Hypothalamus (tissue), 51 donors: ENCODE measurements at regions not wholly inside any gene's neighbourhood (a gene's known extent, or its start where the extent isn't known, plus 50 kb on each side); places are given as distances from the start of the nearest gene placed in this dataset.

Experiments used
- DNase-seq, 51 donors: peaks; one replicate each; lab custom pipeline; 2025; lab: John Stamatoyannopoulos, UW

DNA sequence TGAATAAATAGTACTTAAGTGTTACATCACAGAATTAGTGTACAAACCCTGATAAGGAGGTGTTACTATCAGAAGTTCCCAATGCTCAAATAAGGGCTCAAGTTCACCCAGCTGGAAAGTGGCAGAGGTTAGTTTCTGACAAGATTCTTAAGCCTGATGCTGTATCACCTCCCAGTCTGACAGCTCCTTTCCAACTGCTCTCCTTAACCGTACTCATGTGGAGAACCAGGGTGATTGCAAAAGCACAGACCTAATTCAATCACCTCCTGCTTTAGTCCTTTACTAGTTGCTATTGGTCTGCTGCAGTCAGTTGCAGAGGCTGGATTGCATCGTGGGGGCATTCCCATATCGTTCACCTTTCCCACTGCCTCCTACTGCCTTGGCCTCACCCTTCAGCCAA lies 100.4 kb upstream of the ZNF618 start:
- no peak for DNase-seq

DNA sequence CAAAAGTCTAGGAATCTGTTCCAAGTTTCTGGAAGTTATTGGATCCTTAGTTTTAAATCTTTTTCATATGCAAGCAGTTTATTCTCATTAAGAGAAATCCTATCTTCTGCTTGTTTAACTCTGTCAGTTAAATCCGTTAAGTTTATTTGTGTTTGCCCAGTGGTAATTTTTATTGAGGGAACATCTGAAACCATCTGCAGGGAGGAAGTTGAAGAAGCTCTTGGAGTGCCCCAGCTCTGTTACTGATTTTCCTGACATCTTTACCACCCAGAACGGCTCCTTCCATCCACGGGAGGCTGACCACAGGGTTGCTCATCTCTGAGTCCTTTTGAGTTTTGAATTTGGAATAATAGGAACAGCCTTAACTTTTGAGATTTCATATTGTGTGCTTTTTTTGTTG lies 99.9 kb upstream of the ZNF618 start:
- DNase-seq = no peak

DNA sequence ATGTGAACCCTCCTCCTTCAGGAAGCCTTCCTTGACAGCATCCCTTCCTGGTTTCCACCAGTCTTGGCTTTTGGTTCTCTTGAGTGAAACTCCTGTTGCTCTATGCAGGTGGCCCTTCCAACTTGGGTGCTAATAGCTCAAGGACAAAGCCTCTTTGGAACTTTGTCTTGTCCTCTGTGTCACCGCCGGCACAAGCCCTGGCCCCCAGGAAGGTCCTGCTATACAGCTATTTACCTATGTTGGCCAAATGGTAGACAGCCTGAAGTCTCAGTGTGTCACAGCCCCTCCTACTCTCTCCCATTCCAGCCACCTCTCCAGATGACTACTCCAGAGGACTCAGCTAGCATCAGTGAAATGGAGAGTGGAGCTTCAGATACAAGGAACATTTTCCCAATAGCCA lies 94.7 kb upstream of the ZNF618 start:
- no peak for DNase-seq

DNA sequence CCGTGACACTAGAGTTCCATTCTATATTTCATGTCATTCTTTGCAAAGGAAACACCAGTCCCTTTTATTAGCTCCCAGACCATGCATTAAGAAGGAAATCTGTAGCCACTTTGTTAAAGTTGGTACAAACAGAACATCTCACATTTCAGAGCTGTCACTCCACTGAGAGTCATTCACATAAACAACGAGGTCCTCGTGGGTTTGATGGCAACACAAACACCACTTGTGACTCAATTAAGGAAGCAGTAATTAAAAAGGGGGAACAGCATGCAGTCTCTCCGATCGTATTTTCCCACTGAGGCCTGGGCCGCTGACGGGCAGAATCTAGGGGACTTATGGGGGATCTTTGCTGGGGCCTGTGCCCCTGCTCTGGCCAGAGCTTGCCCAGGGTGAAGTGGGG lies 94.2 kb upstream of the ZNF618 start:
- DNase-seq = no peak

DNA sequence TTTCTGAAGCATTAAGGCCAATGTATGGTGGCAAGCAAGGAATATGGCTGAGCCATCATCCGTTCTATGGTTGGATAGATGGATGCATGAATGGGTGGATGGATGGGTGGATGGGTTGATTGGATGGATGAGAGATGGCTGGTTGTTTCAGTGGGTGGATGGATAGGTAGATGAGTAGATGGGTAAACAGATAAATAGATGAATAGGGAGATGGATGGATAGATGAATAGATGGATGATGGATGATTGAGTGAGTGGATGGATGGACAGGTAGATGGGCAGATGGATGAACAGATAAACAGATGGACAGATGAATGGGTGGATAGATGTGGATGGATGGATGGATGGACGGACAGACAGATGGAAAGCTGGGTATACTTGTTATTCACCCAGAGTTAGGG lies 92.6 kb upstream of the ZNF618 start:
- no peak for DNase-seq

DNA sequence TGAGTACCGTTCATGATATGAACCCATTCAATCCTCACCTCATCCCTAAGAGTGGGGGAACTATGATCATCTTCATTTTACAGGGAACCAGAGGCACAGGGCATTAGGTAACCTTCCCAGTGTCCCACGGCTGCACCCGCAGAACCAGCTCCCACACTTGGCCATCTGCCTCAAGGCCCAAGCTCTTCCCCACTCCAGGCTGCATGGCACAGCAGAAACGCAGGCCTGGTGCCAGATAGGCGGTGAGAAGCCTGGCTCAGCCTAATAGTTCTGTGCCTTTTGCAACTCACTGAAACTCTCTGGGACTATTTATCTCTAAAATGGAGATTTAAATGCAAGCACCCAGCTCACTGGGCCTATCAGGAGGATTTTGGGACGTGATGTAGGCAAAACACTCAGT lies 90.8 kb upstream of the ZNF618 start:
- DNase-seq = peak in 4 of 51 donors; percentile 1 to 6 (median 2)

DNA sequence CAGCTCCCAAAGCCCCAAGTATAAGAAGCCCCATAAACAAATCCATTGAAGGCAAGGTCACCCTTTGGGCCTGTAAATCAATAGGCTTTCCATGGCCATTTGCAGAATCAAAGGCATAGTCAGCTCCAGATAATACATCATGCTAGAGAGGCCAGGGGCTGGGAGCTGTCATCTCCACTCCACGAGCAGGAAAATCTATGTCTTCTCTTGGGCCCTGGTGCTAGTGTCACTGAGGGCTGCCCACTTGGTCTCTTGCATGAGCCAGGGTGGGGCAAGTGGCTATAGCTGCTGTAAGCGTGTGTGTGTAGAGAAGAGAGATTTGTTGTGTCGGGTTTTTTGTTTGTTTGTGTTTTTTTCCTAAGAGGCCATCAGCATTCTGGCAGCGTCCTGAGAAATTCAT lies 90.0 kb upstream of the ZNF618 start:
- DNase-seq = no peak

DNA sequence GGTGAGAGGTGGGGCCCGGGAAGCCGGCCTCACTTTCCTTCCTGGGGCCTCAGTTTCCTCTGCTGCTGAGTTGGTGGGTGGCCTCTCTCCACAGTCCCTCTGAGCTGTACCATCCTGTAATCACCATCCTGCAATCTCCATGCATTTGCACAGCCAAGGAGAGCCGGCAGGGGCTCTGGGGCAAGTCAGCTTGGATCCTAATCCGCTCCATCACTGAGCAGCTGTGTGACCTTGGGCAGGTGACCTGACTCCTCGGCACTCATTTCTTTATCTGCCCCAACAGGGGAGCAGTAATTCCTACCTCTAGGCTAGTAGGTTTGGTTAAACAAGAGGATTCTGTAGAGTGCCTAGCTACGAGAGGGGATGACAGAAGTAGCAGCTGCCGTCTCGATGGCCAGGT lies 88.2 kb upstream of the ZNF618 start:
- DNase-seq = no peak

DNA sequence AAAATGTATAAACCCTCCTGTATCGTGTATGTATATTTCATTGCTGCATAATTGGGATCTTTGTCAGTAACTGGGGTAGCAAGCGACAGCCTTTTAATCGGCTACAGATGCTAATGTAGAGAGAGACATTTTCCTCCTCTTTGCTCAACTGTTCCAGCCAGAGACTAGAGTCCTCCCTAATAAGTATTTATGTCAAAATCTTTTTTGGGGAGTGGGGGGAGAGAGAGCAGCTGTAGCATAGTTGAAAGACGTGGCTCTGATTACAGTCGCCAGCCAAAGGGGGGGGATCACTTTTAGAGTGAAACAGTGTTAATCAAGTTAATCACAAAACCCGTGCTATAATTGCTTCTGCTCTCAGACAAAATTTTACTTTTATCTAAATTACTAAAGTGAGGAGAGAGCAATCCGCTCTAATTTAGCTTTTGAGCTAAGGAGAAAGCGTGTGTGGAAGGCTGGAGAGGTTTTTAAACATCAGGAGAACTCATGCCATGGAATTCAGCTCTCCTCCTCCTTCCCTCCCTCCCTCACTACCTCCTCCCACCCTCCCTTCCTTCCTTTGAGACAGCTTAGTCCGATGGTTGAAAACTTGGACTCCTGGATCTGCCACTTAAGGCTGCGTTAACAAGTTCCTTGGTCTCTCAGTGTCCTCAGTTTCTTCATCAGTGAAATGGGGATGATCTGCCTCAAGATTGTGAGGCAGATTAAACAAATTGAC lies 87.3 kb upstream of the ZNF618 start:
- no peak for DNase-seq

DNA sequence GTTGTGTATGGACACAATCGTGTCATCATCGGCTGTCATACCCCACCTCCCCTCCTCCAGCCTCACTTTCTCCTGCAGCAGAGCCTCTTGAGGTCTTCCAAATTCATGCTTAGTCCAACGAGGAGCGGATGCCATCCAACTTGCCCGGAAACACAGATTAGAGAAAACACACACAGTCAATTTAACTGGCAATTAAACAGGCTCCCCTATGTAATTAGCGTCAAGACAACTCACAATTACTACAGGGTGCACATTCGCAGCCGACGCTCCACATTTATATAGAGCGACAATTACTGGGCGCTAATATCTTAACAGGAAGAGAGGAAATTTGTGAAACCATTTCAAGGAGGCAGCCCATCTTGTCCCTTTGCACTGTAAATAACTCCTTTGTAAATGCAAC lies 86.0 kb upstream of the ZNF618 start:
- DNase-seq = no peak

DNA sequence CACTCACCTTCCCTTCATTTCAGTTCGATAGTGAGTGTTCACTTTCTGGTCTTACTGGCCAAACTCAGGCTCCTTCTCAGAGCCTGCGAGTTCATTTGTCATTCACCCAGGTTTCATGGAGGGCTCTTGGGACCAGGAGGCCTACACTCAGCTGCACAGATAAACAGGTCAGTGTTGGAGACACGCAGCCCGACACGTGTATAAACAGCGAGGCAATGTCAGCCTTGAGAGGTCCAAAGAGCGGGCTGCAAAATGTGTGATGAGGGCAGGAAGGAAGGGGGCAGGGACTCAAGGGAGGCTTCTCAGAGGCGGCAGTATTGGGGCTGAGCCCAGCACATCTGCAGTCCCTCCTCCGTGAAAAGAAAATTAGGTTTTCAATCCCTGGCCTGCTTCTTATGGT lies 82.6 kb upstream of the ZNF618 start:
- DNase-seq = no peak

DNA sequence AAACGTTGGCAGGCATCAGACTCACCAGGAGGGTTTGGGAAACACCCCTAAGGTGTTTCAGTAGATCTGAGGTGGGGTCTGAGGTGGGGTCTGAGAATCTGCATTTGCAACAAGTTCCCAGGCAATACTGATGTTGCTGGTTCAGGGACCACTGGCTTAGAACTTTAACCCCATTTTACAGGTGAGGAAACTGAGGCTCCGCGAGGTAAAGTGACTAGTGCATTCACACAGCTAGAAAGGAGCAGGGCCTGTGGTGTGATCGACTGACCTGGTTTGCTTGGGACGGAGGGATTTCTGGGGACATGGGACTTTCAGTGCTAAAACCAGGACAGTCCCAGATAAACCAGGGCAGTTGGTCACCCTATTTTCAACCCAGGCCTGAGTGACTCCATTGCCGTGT lies 81.4 kb upstream of the ZNF618 start:
- DNase-seq = no peak

DNA sequence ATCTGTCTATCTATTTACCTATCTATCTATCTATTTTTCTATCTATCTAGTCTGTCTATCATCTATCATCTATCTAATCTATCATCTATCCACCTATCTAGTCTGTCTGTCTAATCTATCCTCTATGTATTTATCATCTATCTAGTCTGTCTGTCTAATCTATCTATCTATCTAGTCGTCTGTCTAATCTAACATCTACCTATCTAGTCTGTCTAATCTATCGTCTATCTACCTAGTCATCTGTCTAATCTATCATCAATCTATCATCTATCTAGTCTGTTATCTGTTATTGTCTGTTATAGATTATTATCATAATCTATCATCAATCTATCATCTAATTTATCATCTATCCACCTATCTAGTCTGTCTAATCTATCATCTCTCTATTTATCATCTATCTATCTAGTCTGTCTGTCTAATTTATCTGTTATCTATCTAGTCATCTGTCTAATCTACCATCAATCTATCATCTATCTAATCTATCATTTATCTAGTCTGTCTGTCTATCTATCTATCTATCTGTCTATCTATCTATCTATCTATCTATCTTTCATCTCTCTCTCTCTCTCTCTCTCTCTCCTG lies 80.2 kb upstream of the ZNF618 start:
- no peak for DNase-seq

DNA sequence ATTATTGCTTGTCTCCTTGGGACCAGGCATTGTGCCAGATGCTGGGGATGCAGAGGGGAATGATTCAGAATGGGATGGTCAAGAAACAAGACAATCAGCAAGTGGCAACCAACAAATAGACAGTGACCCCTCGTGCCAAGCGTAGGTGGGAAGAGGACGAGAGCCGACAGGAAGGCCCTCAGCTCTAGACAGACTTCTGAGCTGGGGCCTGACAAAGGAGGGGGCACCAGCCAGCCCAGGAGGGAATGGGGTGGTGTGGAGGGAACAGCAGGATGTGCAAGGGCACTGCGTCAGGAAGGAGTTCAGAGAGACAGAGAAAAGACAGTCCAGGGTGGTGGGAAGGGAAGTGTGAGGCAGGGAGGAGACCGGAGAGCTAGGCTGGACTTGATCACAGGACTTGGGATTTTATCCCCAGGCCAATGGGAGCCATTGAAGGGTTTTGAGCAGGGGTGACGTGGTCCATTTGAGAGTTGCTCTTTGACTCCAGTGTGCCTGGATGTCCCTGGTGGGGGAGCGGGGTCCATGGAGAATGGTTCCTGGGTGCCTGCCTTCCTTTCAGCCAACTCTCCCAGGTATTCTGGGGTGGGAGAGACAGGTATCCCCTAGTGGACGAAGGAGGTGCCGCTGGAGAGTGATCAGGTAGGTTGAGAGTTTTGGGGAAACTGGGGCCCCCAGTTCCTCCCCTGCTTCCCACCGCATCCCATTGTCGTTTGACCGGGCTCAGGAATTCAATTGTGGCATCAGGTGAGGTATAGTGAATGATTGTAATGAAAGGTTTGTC lies 79.3 kb upstream of the ZNF618 start:
- DNase-seq = no peak

DNA sequence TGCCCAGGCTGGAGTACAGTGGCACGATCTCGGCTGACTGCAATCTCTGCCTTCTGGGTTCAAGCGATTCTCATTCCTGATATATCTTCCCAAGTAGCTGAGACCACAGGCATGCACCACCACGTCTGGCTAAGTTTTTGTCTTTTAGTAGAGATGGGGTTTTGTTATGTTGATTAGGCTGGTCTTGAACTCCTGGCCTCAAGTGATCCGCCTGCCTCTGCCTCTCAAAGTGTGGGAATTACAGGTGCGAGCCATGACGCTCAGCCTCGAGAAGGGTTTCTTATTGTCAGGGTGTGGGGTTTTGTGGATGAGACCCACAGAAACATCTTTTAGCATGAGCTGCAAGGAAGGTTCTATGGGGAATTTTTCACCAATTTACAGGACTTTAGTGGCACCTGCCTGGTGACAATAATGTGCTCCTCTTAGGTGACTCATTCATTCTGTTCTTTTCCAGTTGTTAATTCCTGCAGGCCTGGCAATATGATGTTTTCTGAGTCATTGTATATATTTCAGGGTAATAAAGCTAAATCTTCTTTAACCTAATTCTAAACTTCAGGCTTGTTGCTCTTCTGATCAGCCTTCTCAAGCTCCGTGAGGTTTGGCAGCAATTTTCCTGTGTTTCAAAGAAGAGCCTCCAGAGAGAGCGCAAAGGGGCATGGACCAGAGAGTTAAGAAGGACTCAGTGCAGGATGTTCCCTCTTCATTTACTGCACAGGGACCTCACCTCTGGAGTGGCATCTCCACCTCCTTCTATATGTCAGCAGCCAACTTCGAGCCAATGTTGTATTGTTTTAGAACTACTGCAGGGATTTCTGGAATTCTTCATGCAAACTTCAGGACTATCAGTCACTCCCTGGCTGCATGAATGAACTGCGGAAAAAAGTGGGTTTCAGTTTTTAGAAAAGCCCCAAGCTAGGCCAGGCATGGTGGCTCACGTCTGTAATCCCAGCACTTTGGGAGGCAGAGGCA lies 77.8 kb upstream of the ZNF618 start:
- no peak for DNase-seq

DNA sequence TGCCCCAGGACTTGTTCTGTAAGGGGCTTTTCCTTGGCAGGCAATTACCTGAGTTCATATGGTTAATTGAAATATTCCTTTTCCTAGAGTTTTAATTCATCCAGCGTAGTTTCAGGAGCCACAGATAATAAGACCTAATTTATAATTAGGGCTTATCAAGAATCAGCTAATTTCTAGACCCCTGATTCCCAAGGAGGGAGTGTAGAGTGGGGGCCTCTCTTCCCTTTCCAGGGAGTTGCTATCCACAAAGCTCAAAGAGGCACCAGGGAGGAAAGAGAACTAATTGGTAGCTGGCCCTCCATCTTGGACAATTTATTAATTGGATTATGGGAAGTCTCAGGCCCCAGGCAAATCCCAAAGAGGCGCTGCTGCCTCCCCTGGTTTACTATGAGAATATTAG lies 75.8 kb upstream of the ZNF618 start:
- DNase-seq = no peak

DNA sequence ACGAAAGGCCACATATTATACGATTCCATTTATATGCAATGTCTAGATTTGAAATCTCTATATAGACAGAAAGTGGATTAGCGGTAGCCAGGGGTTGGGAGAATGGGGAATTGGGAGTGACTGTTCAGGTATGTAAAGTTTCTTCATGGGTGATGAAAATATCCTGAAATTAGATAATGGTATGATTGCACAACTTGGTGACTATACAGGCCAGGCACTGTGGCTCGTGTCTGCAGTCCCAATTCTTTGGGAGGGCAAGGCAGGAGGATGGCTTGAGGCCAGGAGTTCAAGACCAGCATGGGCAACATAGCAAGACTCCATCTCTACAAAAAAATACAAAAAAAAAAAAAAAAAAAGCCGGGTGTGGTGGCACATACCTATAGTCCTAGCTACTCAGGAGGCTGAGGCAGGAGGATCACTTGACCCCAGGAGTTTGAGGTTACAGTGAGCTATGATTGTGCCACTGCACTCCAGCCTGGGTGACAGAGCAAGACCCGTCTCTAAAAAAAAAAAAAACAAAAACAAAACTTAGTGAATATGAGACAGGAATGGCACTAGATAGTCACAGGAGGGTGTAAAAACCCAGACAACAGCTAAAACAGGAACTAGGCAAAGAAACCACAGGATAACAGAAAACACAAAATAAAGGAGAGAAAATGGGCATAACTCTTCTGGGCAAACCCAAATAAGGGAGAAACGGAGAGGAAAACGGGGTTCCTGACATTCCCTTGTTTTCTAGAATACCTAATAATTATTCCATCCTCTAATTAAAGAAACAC lies 72.1 kb upstream of the ZNF618 start:
- no peak for DNase-seq

DNA sequence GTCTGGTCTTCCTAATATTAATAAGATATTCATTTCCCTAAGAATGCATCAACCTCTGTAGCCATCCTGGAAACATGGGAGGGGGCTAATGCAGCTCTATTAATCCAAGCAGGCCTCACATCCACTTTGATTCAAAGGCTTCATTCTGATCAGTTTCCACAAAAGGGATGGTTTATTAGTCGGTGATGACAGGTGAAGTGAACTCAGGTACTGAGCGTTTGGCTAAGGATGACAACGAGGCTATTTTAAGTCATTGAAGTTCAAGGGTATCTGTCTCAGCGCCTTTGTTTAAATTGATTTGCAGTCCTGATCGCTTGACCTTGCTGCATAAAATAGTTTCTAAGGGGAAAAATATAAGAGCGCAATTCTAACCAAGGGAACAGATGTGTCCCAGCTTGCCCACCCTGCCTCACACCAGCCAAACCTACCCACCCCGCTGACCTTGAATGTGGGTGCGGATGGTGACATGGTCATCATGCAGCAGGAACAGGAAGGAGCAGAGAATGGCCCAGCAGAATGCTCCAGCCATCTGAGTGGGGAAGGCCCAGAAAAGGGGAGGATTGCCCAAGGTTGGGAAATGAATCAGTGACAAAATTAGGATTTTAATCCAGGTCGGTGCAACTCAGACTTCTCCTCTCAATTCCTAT lies 70.5 kb upstream of the ZNF618 start:
- DNase-seq = no peak
